ENCODE measurements at regions not wholly inside any gene's neighbourhood (a gene's known extent, or its start where the extent isn't known, plus 50 kb on each side); places are given as distances from the start of the nearest gene placed in this dataset.

- TF ChIP-seq, protein P1, sequence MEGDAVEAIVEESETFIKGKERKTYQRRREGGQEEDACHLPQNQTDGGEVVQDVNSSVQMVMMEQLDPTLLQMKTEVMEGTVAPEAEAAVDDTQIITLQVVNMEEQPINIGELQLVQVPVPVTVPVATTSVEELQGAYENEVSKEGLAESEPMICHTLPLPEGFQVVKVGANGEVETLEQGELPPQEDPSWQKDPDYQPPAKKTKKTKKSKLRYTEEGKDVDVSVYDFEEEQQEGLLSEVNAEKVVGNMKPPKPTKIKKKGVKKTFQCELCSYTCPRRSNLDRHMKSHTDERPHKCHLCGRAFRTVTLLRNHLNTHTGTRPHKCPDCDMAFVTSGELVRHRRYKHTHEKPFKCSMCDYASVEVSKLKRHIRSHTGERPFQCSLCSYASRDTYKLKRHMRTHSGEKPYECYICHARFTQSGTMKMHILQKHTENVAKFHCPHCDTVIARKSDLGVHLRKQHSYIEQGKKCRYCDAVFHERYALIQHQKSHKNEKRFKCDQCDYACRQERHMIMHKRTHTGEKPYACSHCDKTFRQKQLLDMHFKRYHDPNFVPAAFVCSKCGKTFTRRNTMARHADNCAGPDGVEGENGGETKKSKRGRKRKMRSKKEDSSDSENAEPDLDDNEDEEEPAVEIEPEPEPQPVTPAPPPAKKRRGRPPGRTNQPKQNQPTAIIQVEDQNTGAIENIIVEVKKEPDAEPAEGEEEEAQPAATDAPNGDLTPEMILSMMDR (conservative IDR thresholded peaks at IDR 0.05): no peak
- TF ChIP-seq EZH2 (IDR thresholded peaks at IDR 0.05; ENCODE audit: low read depth): no peak
Observed at GRCh38 chr2:236947896-236948295, 137.8 kb upstream of the COPS8 start.
